ENCODE measurements at regions not wholly inside any gene's neighbourhood (a gene's known extent, or its start where the extent isn't known, plus 50 kb on each side); places are given as distances from the start of the nearest gene placed in this dataset.

DNA sequence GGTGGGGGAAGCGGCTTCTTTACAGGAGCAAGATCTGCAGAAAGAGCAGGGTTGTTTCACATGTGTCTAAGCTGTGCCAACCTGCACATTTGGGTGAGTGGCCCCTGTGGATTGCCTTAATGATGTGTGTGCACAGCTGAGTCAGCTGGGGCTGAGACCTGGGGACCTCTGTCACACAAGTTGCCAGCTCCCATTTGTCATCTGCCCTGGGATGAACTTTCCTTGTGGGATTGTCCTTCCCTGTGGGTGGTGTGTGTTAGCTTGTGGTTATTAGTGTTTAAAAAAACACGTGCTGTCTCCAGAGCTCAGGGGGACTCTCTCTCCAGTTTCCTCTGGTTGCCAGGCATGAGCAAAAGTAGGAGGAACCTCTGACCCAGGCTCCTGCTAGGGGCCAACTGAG, 400.5 kb upstream of the CCL2 start:
- TF ChIP-seq CEBPB (IDR thresholded peaks at IDR 0.05; ENCODE audit: low read depth, low read length) = no peak
- TF ChIP-seq, protein P1, sequence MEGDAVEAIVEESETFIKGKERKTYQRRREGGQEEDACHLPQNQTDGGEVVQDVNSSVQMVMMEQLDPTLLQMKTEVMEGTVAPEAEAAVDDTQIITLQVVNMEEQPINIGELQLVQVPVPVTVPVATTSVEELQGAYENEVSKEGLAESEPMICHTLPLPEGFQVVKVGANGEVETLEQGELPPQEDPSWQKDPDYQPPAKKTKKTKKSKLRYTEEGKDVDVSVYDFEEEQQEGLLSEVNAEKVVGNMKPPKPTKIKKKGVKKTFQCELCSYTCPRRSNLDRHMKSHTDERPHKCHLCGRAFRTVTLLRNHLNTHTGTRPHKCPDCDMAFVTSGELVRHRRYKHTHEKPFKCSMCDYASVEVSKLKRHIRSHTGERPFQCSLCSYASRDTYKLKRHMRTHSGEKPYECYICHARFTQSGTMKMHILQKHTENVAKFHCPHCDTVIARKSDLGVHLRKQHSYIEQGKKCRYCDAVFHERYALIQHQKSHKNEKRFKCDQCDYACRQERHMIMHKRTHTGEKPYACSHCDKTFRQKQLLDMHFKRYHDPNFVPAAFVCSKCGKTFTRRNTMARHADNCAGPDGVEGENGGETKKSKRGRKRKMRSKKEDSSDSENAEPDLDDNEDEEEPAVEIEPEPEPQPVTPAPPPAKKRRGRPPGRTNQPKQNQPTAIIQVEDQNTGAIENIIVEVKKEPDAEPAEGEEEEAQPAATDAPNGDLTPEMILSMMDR (conservative IDR thresholded peaks at IDR 0.05; ENCODE audit: low read depth, low read length) = no peak
- no peak for TF ChIP-seq POLR2A (IDR thresholded peaks at IDR 0.05; ENCODE audit: low read depth, low read length)
- TF ChIP-seq BHLHE40 (IDR thresholded peaks at IDR 0.05; ENCODE audit: low read depth, low read length) = no peak
- no peak for TF ChIP-seq MXI1 (IDR thresholded peaks at IDR 0.05; ENCODE audit: borderline replicate concordance, low read depth, low read length)
- TF ChIP-seq MAFK (IDR thresholded peaks at IDR 0.05; ENCODE audit: low read depth, low read length) = no peak
- TF ChIP-seq MAZ (IDR thresholded peaks at IDR 0.05; ENCODE audit: borderline replicate concordance, low read depth, low read length) = no peak

Data from IMR-90 (cell line).